GM21576 (cell line): ENCODE measurements at regions not wholly inside any gene's neighbourhood (a gene's known extent, or its start where the extent isn't known, plus 50 kb on each side); places are given as distances from the start of the nearest gene placed in this dataset.
"Not testable (repeated sequence)": the region's sequence is repeated elsewhere in the genome, so short reads cannot be mapped to it uniquely, and the experiment has no call there.

ENCODE experiments used
- ATAC-seq: cut with Tn5 transposase; IDR thresholded peaks from one replicate; pipeline ENCODE4 v1.9.1; 2021; ENCODE audit warnings: mild to moderate bottlenecking, moderate library complexity; ENCODE audit not compliant: unreplicated experiment

- ATAC-seq: no peak
Measured at GRCh38 chr1:4062560-4062959, 162.5 kb upstream of the C1orf174 start.

GRCh38 chr1:4062992-4063391, 162.9 kb upstream of the C1orf174 start:
- no peak for ATAC-seq

DNA sequence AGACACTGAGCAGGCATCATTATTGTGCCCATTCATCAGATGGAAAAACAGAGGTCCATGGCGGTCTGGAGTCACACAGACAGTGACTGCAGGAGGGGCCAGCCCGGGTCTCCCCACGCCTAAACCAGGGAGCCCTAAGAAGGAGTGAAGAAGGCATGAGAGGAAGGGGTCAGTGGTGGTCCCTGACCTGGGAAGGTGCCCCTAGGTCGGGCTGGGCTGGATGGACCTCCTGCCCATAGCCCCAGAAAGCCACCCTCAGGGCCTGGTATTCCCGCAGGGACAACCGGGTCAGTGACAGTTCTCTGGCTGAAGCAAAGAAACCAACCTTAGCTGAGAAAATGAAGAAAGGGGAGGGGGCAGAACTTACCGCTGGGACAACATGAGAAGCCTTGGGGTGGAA, 163.4 kb upstream of the C1orf174 start:
- no peak for ATAC-seq

- ATAC-seq: no peak
Measured at GRCh38 chr1:4064150-4064889, 164.2 kb upstream of the C1orf174 start.

GRCh38 chr1:4066860-4067599, 167.0 kb upstream of the C1orf174 start:
- no peak for ATAC-seq

GRCh38 chr1:4068076-4068475, 168.0 kb upstream of the C1orf174 start:
- ATAC-seq: no peak

- no peak for ATAC-seq
Measured at GRCh38 chr1:4071653-4072052, 171.6 kb upstream of the C1orf174 start.

DNA sequence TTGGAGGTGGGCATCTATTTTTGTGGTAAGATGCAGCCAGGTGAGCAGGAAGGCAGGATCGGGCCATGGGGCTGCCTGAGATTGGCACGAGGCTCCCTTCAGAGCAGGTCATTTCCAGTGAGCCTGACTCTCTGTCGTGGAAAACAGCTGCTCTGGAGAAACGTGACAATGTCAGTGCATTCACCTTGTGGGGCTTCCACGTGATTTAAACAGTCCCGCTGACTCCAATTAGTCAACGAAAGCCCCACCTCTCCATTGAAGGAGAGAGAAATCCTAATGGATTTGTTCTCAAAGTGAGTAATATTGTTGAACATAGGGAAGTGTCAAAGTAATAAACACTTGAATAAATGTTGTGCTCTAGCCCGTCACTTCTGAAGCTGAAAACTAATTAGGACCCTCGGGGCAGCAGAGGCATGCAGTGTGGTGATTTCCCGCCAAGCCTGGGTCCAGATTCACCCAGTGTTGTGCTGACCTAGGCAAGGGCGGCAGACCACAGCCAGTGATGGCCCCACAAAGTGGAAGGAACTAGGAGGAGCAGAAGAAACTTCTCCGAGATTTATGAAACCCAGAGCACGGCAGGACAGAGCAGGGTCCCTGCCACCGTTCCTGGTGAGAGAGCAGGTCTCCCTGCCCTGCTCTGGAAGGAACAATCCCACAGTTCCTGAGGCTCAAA, 172.5 kb upstream of the C1orf174 start:
- ATAC-seq: no peak

DNA sequence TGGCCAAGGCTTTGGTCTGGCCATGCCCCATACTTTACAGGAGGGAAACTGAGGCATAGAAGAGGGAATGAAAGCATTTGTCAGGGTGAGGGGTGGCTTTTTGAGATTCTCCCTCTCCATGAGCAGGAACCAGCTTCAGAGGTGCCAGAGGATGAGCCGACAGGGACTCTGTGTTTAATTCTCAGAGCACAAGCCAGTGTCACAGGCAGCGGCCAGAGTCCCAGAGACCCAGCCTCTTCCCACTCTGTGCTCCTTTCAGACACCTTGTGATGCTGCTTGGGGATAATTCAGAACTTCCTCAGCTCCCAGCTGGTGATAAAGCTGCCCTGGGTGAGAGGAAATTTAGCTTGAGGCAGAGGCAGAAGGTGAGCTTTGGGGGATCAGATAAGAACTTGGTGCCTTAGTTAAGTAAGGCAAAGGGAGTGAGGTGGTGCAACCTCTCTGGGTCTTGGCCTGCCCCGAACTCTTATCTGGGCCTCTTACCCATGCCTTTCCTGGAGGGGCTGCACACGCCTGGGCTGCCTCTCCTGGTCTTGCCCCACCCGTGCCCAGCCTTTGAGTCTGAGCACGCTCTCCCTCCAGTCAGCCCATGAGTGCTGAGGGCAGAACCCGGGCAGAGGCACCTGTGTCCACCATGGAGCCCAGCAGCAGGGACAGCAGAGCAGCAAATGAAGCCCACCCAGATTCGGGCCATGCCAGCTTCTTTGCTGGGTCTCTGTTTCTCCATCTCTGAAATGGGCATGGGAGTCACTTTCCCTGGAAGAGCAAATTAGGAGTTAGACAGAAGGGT, 175.6 kb upstream of the C1orf174 start:
- no peak for ATAC-seq

GRCh38 chr1:4076346-4076745, 176.3 kb upstream of the C1orf174 start:
- no peak for ATAC-seq

GRCh38 chr1:4078091-4078962, 178.3 kb upstream of the C1orf174 start:
- not testable (repeated sequence) for ATAC-seq

- ATAC-seq: no peak
Measured at GRCh38 chr1:4079815-4080214, 179.7 kb upstream of the C1orf174 start.

GRCh38 chr1:4081806-4082711, 182.0 kb upstream of the C1orf174 start:
- ATAC-seq: no peak

DNA sequence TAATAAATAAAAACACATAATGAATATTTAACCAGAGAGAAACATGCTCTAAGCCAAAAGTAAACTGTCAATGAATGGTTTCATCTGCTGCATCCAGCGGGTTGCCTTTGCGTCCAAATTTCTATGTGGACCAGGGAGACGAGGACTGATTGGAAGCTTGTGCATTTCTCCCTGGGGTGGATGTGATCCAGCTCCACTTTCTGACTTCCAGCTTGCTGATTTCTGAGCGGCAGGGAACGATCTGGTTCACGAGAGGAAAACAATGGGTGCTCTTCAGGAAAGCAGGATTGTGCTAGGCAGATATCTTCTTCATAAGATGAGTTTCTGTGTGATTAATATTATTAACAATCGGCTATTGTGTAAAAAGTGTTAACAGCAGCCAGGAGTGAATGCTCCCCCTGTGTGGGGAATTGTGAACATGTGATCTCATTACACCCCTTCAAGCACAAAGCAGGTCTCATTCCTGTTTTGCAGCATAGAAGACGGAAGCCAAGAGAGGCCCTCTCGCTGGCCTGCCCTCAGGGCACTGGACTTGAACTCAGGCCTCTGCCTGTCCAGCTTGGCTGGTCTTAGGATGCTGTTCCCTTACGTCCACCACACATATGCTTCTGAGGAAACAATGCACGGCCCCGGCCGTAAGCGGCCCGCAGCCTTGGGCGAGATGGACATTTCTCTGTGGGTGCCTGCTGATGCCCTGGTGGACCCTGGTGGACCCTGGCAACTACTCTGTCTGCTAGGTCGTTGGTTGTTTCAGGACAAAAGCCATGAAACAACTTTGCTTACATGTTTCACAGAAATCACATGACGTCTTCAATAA, 183.4 kb upstream of the C1orf174 start:
- no peak for ATAC-seq

- ATAC-seq: no peak
Measured at GRCh38 chr1:4084048-4084431, 184.0 kb upstream of the C1orf174 start.

GRCh38 chr1:4084446-4084845, 184.4 kb upstream of the C1orf174 start:
- no peak for ATAC-seq

DNA sequence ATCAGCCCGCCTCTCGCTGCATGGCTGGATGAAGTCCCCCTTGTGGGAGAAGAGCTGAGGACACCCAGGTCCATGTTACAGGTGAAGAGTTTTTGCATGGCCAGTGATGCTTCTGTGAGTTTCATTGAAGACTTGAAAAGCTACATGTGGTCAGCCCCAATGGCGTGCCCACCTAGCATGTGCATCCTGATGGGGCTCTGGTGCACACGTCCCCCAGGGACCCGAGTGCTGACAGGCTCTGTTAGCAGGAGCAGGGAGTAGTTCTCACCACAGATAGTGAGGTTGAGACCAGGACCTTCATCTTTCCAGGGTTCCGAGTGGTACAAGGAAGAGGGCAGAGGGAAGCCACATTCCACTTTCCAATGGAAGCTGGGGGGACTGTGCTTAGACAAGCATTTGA, 184.8 kb upstream of the C1orf174 start:
- ATAC-seq: no peak

- no peak for ATAC-seq
Measured at GRCh38 chr1:4085546-4085945, 185.5 kb upstream of the C1orf174 start.
